Gastroesophageal sphincter (tissue), 3 donors: ENCODE measurements at regions not wholly inside any gene's neighbourhood (a gene's known extent, or its start where the extent isn't known, plus 50 kb on each side); places are given as distances from the start of the nearest gene placed in this dataset.

Experiments
- POLR2A ChIP-seq, 2 donors: fragments of 450-650 bp; IDR thresholded peaks; one replicate each; pipeline ENCODE4 v1.6.1; 2017; ENCODE audit warnings: antibody characterized with exemption in 2 of 2, mild to moderate bottlenecking in 2 of 2, moderate library complexity in 1 of 2
- TF ChIP-seq, protein P1 (sequence below), 4 experiments: fragments of 200-600 bp in 2 of 4; fragments of 450-650 bp in 2 of 4; sonication (generic) in 1 of 4; IDR thresholded peaks; one replicate each; pipeline ENCODE4 v1.5.1; 2017 to 2019; ENCODE audit warnings: antibody characterized with exemption in 4 of 4, mild to moderate bottlenecking in 2 of 4, moderate library complexity in 2 of 4

DNA sequence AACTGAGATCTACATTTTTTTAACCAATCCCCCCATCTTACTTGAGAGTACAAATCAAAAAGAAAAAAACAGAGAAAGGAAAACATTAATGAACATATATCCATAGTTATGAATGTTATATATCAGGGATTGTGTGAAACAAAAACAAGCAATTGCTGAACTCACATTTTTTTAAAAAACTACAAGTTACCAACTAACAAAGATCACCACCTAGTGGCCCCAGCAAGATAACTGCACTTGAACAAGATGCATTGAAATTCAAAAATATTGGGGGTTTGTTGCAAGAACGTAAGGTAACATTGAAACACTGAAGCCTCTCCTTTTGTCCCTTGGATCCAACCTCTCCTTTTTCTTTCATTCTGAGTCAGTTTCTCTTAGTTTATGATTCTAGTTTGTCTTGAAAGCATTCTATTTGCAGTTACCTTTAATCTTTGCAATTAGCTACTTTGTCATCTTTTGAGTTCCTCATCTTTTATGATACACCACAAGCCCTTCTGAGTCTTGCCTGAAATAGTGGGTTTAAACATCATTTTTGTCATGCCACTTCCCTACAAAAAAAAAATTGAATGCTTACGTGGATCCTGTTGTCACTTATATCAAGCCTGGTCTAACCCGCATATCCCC, 87.3 kb upstream of the TES start:
- TF ChIP-seq, protein P1, sequence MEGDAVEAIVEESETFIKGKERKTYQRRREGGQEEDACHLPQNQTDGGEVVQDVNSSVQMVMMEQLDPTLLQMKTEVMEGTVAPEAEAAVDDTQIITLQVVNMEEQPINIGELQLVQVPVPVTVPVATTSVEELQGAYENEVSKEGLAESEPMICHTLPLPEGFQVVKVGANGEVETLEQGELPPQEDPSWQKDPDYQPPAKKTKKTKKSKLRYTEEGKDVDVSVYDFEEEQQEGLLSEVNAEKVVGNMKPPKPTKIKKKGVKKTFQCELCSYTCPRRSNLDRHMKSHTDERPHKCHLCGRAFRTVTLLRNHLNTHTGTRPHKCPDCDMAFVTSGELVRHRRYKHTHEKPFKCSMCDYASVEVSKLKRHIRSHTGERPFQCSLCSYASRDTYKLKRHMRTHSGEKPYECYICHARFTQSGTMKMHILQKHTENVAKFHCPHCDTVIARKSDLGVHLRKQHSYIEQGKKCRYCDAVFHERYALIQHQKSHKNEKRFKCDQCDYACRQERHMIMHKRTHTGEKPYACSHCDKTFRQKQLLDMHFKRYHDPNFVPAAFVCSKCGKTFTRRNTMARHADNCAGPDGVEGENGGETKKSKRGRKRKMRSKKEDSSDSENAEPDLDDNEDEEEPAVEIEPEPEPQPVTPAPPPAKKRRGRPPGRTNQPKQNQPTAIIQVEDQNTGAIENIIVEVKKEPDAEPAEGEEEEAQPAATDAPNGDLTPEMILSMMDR (IDR thresholded peaks at IDR 0.05): peak; percentile 33 to 63 (median 44)
- TF ChIP-seq POLR2A (IDR thresholded peaks at IDR 0.05): no peak
